Hepatocyte (in vitro differentiated cells): ENCODE measurements at regions not wholly inside any gene's neighbourhood (a gene's known extent, or its start where the extent isn't known, plus 50 kb on each side); places are given as distances from the start of the nearest gene placed in this dataset.

Experiments
- CTCF ChIP-seq: fragments of 200-600 bp; sonication (generic); IDR thresholded peaks from 2 replicates; pipeline ENCODE4 v1.5.1; 2016; ENCODE audit warnings: antibody characterized with exemption, mild to moderate bottlenecking; ENCODE audit not compliant: poor library complexity
- EZH2 ChIP-seq: fragments of 200-600 bp; sonication (generic); IDR thresholded peaks from 2 replicates; pipeline ENCODE4 v1.6.1; 2016; ENCODE audit warnings: antibody characterized with exemption, mild to moderate bottlenecking, borderline replicate concordance

GRCh38 chr14:101147848-101148247, 244.3 kb upstream of the RTL1 start:
- TF ChIP-seq EZH2 (no peak), CTCF (no peak)
